Stimulated activated memory B cell treated with anti-CD40 and anti-IgM and Interleukin-4, amounts not matched to agents 10 μg/mL and 1 μg/mL and 100 μg/mL, for 72 hours (primary cell): ENCODE measurements at regions not wholly inside any gene's neighbourhood (a gene's known extent, or its start where the extent isn't known, plus 50 kb on each side); places are given as distances from the start of the nearest gene placed in this dataset.

Experiments
- ATAC-seq: fragments of 150-1000 bp; cut with Tn5 transposase; 2 replicates; pipeline ENCODE4 v1.10.0; 2021
- H3K27ac Mint-ChIP-seq: one replicate; pipeline ENCODE4 v1.8.0; 2022; ENCODE audit warnings: mild to moderate bottlenecking, mixed read lengths
- H3K27me3 Mint-ChIP-seq: one replicate; pipeline ENCODE4 v1.8.0; 2022; ENCODE audit warnings: mixed read lengths
- H3K36me3 Mint-ChIP-seq: one replicate; pipeline ENCODE4 v1.8.0; 2022; ENCODE audit warnings: mixed read lengths
- H3K4me1 Mint-ChIP-seq: one replicate; pipeline ENCODE4 v1.8.0; 2022; ENCODE audit warnings: mixed read lengths
- H3K4me3 Mint-ChIP-seq: one replicate; pipeline ENCODE4 v1.8.0; 2022; ENCODE audit warnings: mild to moderate bottlenecking, moderate library complexity, mixed read lengths
- H3K9me3 Mint-ChIP-seq: one replicate; pipeline ENCODE4 v1.8.0; 2022; ENCODE audit warnings: mixed read lengths

DNA sequence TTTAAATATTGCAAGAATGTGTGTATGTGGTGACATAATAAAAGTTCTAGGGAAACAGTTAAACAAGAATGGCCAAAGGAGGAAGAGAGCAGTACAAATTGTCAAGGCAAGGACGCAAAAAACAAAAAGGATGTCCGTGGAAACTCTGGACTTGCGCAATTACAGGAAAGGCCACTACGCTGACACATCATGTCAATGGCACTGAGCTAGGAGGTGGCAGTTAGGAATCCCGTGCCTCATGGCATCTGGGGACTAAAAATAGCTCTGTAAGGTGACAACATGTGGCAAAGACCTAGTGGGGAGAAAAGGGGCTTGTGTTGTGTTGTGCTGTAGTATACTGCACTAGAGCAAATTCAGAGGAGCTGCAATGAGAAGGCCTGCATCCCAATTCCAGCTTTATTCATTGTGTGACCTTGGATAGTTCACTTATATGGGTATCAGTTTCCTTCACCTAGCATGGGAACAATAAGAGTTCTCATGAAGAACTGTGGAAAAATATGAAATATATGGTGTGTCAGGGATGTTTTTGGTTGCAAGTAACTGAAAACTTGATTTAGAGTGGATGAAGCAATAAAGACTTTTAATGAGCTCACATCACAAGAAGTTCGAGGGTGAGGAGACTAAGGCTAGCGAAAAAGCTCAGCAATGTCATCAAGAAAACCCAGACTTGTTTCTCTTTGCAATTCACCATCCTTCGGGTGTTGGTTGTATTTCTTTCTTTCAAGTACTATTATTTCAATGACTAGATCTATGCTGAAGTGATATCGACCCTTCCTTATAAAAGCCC lies 124.1 kb upstream of the STC2 start:
- no peak for ATAC-seq
- H3K9me3 Mint-ChIP-seq = no peaks in the 10 kb centered on the region

DNA sequence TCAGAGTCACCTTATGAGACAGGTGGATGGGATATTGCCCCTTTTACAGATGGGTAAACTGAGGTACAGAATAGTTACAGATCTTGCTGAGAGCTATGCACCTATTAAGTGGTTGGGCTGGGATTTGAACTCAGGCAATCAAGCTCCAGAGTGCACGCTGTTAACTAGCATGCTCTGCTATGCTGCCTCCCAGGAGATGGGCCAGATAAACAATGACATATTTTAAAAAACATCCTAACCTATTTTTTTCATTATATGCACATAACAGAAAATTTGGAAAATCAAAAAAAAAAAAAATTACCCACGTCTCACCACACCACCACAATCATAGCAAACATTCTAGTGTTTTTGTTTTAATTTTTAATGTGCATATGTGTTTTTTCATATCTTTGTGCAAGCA lies 123.4 kb upstream of the STC2 start:
- Mint-ChIP-seq H3K27me3 (no peaks in the 10 kb centered on the region), H3K9me3 (no peaks in the 10 kb centered on the region), H3K4me1 (no peaks in the 10 kb centered on the region), H3K4me3 (no peak overlapping the region), H3K27ac (no peak overlapping the region), H3K36me3 (no peaks in the 10 kb centered on the region)
- no peak for ATAC-seq

More for the DNA sequence above, 124.1 kb upstream of the STC2 start:
- H3K4me1 Mint-ChIP-seq = no peaks in the 10 kb centered on the region
- no peak overlapping the region for H3K4me3 Mint-ChIP-seq
- no peaks in the 10 kb centered on the region for H3K27me3 Mint-ChIP-seq
- no peaks in the 10 kb centered on the region for H3K36me3 Mint-ChIP-seq
- no peak overlapping the region for H3K27ac Mint-ChIP-seq

DNA sequence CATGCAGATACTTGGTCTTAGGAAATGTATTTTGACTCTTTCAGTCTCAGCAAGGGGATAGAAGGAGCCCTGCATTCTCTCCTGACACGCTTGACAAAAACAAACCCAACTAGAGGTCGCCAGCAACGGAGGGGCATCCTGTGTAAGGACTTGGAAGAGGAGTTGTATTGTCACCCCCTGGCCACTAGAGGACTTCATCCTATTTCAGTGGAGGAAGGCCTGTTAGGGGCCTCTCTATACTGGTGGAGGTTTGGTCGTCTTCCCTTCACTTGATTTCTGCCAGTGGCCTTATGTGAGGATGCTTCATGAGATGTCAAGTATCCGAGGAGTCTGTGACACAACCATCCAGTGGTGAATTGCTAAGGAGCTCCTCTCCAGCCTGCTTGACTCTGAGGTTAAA lies 122.8 kb upstream of the STC2 start:
- Mint-ChIP-seq H3K27me3 (no peaks in the 10 kb centered on the region), H3K4me1 (no peaks in the 10 kb centered on the region), H3K27ac (no peak overlapping the region), H3K36me3 (no peaks in the 10 kb centered on the region), H3K4me3 (no peak overlapping the region), H3K9me3 (no peaks in the 10 kb centered on the region)
- no peak for ATAC-seq

DNA sequence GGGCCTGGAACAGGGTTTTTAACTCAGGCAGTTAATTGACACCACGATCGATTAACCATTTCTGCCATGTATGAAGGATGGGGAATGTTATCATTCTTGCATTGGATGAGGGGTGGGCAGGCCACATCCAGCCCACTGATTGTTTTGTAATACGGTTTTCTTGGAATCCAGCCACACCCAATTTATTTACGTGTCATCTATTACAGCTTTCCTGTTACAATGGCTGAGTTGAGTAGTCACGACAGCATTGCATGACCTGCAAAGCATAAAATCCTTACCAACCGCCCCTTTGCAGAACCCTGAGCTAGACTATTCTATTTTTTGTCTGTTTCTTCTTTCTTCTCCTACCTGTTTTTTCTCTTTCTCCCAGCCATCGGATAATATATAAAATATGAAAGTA lies 122.0 kb upstream of the STC2 start:
- no peaks in the 10 kb centered on the region for H3K27me3 Mint-ChIP-seq
- H3K9me3 Mint-ChIP-seq = no peaks in the 10 kb centered on the region
- no peak overlapping the region for H3K27ac Mint-ChIP-seq
- no peak for ATAC-seq
- no peak overlapping the region for H3K4me3 Mint-ChIP-seq
- H3K4me1 Mint-ChIP-seq = no peaks in the 10 kb centered on the region
- no peaks in the 10 kb centered on the region for H3K36me3 Mint-ChIP-seq

DNA sequence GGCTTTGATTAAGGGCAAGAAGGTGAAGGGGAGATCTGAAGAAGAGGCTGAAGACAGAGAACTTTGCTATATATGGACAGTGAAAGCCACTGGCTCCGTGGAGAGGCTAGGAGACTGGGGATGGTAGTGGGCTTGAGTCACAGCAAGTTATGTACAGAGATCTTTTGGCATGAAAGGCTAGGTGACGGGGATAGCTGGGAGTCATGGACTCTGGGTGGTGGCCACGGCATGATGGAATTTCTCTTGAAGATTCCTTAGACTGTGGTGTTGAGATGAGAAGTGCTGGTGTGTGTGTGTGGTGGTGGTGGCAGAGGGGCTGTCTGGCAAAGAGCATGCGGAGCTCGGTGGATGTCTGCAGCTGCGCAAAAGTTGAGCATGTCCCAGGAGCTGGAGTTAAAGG lies 120.6 kb upstream of the STC2 start:
- Mint-ChIP-seq H3K4me1 (no peaks in the 10 kb centered on the region), H3K4me3 (no peak overlapping the region), H3K27ac (no peak overlapping the region), H3K27me3 (no peaks in the 10 kb centered on the region), H3K9me3 (no peaks in the 10 kb centered on the region), H3K36me3 (no peaks in the 10 kb centered on the region)
- ATAC-seq = no peak

DNA sequence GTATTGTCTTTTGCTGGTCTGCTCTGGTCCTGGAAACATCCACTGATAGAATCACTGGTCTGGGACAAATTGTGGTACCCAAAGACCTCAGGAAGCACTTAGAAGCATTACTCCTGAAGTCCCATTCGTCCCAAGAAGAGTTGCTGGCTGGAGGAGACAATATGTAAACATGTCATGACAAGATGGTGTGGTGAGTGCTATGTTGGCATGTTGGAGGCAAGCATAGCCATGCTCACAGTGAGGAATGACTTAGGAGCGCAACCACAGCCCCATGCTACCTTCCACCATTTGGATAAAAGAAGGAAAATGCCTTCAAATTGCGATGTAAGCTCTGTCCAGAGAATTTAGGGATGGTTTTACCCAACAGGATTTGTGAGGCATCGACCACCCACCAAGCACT lies 115.8 kb upstream of the STC2 start:
- Mint-ChIP-seq H3K36me3 (no peaks in the 10 kb centered on the region), H3K27me3 (peaks cover 11% of the 10 kb centered on the region), H3K4me3 (no peak overlapping the region), H3K4me1 (no peaks in the 10 kb centered on the region), H3K9me3 (no peaks in the 10 kb centered on the region), H3K27ac (no peak overlapping the region)
- no peak for ATAC-seq

GRCh38 chr5:173441053-173441628 lies 112.9 kb upstream of the STC2 start:
- no peaks in the 10 kb centered on the region for H3K9me3 Mint-ChIP-seq

GRCh38 chr5:173438951-173439350 lies 110.7 kb upstream of the STC2 start:
- ATAC-seq = no peak
- Mint-ChIP-seq H3K27ac (no peak overlapping the region), H3K27me3 (peaks cover 20% of the 10 kb centered on the region), H3K36me3 (no peaks in the 10 kb centered on the region), H3K9me3 (peaks cover 3% of the 10 kb centered on the region), H3K4me3 (no peak overlapping the region), H3K4me1 (no peaks in the 10 kb centered on the region)

More at GRCh38 chr5:173441053-173441628, 112.9 kb upstream of the STC2 start:
- no peak for ATAC-seq
- no peaks in the 10 kb centered on the region for H3K4me1 Mint-ChIP-seq
- H3K4me3 Mint-ChIP-seq = no peak overlapping the region
- no peak overlapping the region for H3K27ac Mint-ChIP-seq
- no peaks in the 10 kb centered on the region for H3K36me3 Mint-ChIP-seq
- H3K27me3 Mint-ChIP-seq = peaks cover 12% of the 10 kb centered on the region

- peaks cover 10% of the 10 kb centered on the region for H3K27me3 Mint-ChIP-seq
- no peak for ATAC-seq
- no peaks in the 10 kb centered on the region for H3K36me3 Mint-ChIP-seq
- H3K9me3 Mint-ChIP-seq = peaks cover 3% of the 10 kb centered on the region
- H3K4me1 Mint-ChIP-seq = no peaks in the 10 kb centered on the region
- H3K4me3 Mint-ChIP-seq = no peak overlapping the region
- no peak overlapping the region for H3K27ac Mint-ChIP-seq
Measured at GRCh38 chr5:173435447-173435846, 107.2 kb upstream of the STC2 start.

- Mint-ChIP-seq H3K4me1 (no peaks in the 10 kb centered on the region), H3K27me3 (peaks cover 9% of the 10 kb centered on the region), H3K9me3 (peaks cover 3% of the 10 kb centered on the region), H3K27ac (no peak overlapping the region), H3K36me3 (no peaks in the 10 kb centered on the region), H3K4me3 (no peak overlapping the region)
- ATAC-seq = no peak
Measured at GRCh38 chr5:173434270-173434669, 106.1 kb upstream of the STC2 start.

- H3K27me3 Mint-ChIP-seq = peaks cover 9% of the 10 kb centered on the region
- H3K4me1 Mint-ChIP-seq = no peaks in the 10 kb centered on the region
- no peak overlapping the region for H3K4me3 Mint-ChIP-seq
- no peak for ATAC-seq
- no peaks in the 10 kb centered on the region for H3K36me3 Mint-ChIP-seq
- H3K27ac Mint-ChIP-seq = no peak overlapping the region
- H3K9me3 Mint-ChIP-seq = no peaks in the 10 kb centered on the region
Measured at GRCh38 chr5:173430394-173430793, 102.2 kb upstream of the STC2 start.

DNA sequence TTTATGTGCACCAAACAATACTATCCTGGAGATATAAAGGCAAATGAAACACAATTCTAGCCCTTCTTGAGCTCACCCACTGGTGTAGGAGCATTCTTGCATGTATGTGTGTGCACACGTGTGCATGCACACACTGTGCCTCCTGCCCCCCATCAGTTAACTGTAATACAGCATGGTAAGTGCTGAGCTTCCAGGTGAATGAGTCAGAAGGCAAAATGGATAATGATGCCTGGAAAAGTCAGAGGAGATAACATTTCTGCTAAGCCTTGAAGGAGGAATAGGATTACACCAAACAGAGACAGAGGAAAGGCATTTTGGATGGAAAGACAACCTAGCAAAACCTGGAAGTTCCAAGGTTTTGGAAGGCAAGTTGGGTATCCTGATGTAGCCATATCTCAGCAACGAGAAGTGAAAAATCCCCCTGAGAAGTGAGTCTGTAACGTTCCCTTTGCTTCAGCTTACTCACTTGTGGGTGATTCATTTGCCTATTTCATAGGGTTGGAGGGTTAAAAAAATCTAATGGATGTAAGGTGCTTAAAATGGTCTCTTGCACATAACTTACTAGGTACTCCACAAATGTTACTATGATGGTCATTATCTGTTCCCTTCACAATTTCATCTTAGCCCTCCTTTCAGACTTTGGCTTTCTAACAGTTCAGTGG lies 101.4 kb upstream of the STC2 start:
- Mint-ChIP-seq H3K4me3 (no peak overlapping the region), H3K27ac (no peak overlapping the region), H3K36me3 (no peaks in the 10 kb centered on the region), H3K4me1 (no peaks in the 10 kb centered on the region), H3K27me3 (peaks cover 8% of the 10 kb centered on the region), H3K9me3 (no peaks in the 10 kb centered on the region)
- no peak for ATAC-seq

- Mint-ChIP-seq H3K4me1 (no peaks in the 10 kb centered on the region), H3K27ac (no peak overlapping the region), H3K9me3 (peaks cover 13% of the 10 kb centered on the region)
Measured at GRCh38 chr5:173423452-173424117, 95.4 kb upstream of the STC2 start.

DNA sequence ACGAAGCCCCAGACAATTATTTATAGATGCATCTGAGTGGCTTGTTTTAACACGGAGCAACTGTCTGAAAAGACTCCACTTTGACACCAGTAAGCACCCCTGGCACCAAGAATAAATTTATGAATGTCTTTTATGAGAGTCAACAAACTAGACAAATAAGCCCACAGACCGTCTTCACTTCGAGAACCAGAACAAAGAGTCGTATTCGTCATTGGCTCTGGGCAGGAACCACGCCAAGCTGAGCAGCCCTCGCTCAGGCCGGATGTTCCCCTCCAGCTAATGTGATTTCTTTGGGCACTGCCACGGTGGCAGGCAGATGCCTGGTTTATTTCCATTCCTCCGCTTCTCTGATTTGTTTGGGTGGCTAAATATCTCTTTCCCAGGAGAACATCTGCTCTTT lies 91.9 kb upstream of the STC2 start:
- Mint-ChIP-seq H3K9me3 (peaks cover 27% of the 10 kb centered on the region), H3K4me1 (no peaks in the 10 kb centered on the region), H3K27ac (no peak overlapping the region), H3K4me3 (no peak overlapping the region), H3K36me3 (no peaks in the 10 kb centered on the region), H3K27me3 (no peaks in the 10 kb centered on the region)
- no peak for ATAC-seq

More at GRCh38 chr5:173423452-173424117, 95.4 kb upstream of the STC2 start:
- no peaks in the 10 kb centered on the region for H3K36me3 Mint-ChIP-seq
- no peak for ATAC-seq
- peaks cover 8% of the 10 kb centered on the region for H3K27me3 Mint-ChIP-seq
- H3K4me3 Mint-ChIP-seq = no peak overlapping the region

GRCh38 chr5:173413471-173413982 lies 85.3 kb upstream of the STC2 start:
- ATAC-seq = no peak
- Mint-ChIP-seq H3K4me3 (no peak overlapping the region), H3K27ac (no peak overlapping the region), H3K9me3 (peaks cover 13% of the 10 kb centered on the region), H3K4me1 (no peaks in the 10 kb centered on the region), H3K36me3 (no peaks in the 10 kb centered on the region), H3K27me3 (peaks cover 13% of the 10 kb centered on the region)
